ENCODE measurements at regions not wholly inside any gene's neighbourhood (a gene's known extent, or its start where the extent isn't known, plus 50 kb on each side); places are given as distances from the start of the nearest gene placed in this dataset.

DNA sequence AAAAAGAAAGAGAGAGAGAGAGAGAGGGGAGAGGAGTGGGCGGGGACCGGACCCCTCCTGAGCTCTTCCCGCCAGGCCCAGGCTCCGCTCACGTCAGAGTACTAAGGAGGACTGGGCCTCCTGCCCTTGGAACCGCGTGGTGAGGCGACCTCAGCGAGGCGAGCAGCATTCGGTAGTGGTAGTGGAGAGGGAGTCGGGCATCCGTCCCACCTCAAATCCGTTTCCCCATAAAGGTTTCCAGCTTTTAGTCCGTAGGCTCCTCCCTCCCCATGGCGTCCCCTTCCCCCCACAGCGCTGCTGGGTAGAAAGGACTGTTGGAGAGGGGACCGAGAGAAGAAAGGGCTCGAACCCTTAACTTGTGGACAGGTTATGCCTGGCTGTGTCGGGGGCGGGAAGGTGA, 124.4 kb upstream of the BARHL2 start:
- Histone ChIP-seq H3K79me2 (ENCODE audit: low read length) (no peaks in the 10 kb centered on the region), H3K4me3 (ENCODE audit: low read length) (no peak overlapping the region), H3K27ac (ENCODE audit: low read length) (no peak overlapping the region), H3K9ac (ENCODE audit: low read length) (no peak overlapping the region), H3K4me1 (ENCODE audit: low read length) (no peaks in the 10 kb centered on the region), H3K9me3 (ENCODE audit: low read length) (no peaks in the 10 kb centered on the region), H3K9me2 (replicated peaks; ENCODE audit: insufficient read depth, low read length) (no peaks in the 10 kb centered on the region), H3K4me2 (ENCODE audit: low read depth, low read length, poor library complexity, severe bottlenecking) (no peak overlapping the region), H2AFZ (ENCODE audit: low read length) (no peak overlapping the region), H3K27me3 (ENCODE audit: low read length) (no peaks in the 10 kb centered on the region), H4K20me1 (ENCODE audit: insufficient read depth, low read depth, low read length) (no peaks in the 10 kb centered on the region), H3K36me3 (ENCODE audit: insufficient read depth, low read length) (no peaks in the 10 kb centered on the region)
- DNase-seq, result no peak

DNA sequence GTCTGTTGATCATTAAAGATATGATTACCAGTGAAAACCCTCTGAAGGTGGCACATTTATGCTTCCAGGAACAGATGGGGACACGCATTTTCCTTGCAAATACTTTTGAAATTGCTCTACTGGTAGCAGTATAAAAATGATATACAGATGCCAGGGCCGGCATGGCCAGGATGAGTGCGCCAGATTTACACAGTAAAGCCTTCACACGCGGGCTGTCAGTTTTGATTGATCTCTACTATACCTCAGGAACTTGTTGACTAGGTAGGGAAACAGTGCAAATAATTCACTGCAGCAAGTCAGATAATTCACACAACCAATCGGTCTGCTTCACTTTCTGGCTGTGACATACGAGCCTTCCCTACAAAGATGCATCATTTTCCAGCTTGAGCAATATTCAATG, 123.2 kb upstream of the BARHL2 start:
- H3K4me1 ChIP-seq (ENCODE audit: low read length), result no peaks in the 10 kb centered on the region
- no peaks in the 10 kb centered on the region for H3K9me2 ChIP-seq (replicated peaks; ENCODE audit: insufficient read depth, low read length)
- no peaks in the 10 kb centered on the region for H3K9me3 ChIP-seq (ENCODE audit: low read length)
- no peak overlapping the region for H3K4me2 ChIP-seq (ENCODE audit: low read depth, low read length, poor library complexity, severe bottlenecking)
- no peak overlapping the region for H3K27ac ChIP-seq (ENCODE audit: low read length)
- H3K79me2 ChIP-seq (ENCODE audit: low read length), result no peaks in the 10 kb centered on the region
- no peak overlapping the region for H3K9ac ChIP-seq (ENCODE audit: low read length)
- DNase-seq, result no peak
- H3K36me3 ChIP-seq (ENCODE audit: insufficient read depth, low read length), result no peaks in the 10 kb centered on the region
- no peak overlapping the region for H2AFZ ChIP-seq (ENCODE audit: low read length)
- H3K4me3 ChIP-seq (ENCODE audit: low read length), result no peak overlapping the region
- no peaks in the 10 kb centered on the region for H3K27me3 ChIP-seq (ENCODE audit: low read length)
- no peaks in the 10 kb centered on the region for H4K20me1 ChIP-seq (ENCODE audit: insufficient read depth, low read depth, low read length)

DNA sequence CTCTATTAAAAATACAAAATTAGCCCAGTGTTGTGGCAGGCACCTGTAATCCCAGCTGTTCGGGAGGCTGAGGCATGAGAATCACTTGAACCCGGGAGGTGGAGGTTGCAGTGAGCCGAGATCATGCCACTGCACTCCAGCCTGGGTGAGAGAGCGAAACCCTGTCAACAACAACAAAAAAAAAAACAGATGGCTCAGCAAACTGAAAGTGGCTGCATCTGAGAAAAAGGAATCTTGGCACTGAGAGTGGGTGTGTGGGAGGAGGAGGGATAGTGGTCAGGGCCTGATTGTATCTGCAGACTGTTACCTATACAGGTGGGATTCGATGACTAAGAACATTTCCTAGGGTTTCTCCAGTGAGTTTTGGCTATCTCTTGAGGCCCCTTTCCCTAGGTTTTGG, 122.2 kb upstream of the BARHL2 start:
- H3K27ac ChIP-seq (ENCODE audit: low read length), result no peak overlapping the region

DNA sequence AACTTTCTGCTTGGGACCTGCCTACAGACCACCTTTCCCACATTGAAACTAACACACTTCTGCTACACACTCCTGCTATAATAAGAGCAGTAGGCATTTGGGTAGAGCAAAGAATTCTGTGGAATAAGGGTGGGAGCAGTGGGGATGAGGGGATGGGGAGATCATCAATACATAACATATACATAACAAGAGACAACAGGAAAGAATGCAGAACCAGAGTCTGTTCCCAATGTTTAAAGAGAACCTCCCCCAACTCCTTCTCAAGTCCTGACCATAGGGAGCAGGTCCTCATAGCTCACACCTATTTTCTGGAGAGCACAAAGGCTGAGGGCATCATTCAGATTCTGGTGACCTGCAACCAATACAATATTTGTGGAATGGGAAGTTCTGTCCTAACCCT, 121.6 kb upstream of the BARHL2 start:
- DNase-seq, result no peak
- Histone ChIP-seq H3K36me3 (ENCODE audit: insufficient read depth, low read length) (no peaks in the 10 kb centered on the region), H3K27me3 (ENCODE audit: low read length) (no peaks in the 10 kb centered on the region), H3K9me2 (replicated peaks; ENCODE audit: insufficient read depth, low read length) (no peaks in the 10 kb centered on the region), H2AFZ (ENCODE audit: low read length) (no peak overlapping the region), H3K9me3 (ENCODE audit: low read length) (no peaks in the 10 kb centered on the region), H3K4me3 (ENCODE audit: low read length) (no peak overlapping the region), H3K79me2 (ENCODE audit: low read length) (no peaks in the 10 kb centered on the region), H3K4me1 (ENCODE audit: low read length) (no peaks in the 10 kb centered on the region), H3K9ac (ENCODE audit: low read length) (no peak overlapping the region), H3K27ac (ENCODE audit: low read length) (no peak overlapping the region), H4K20me1 (ENCODE audit: insufficient read depth, low read depth, low read length) (no peaks in the 10 kb centered on the region), H3K4me2 (ENCODE audit: low read depth, low read length, poor library complexity, severe bottlenecking) (no peak overlapping the region)

More for the DNA sequence above, 122.2 kb upstream of the BARHL2 start:
- no peaks in the 10 kb centered on the region for H3K9me3 ChIP-seq (ENCODE audit: low read length)
- H3K4me1 ChIP-seq (ENCODE audit: low read length), result no peaks in the 10 kb centered on the region
- no peak for DNase-seq
- no peak overlapping the region for H3K4me2 ChIP-seq (ENCODE audit: low read depth, low read length, poor library complexity, severe bottlenecking)
- no peaks in the 10 kb centered on the region for H3K9me2 ChIP-seq (replicated peaks; ENCODE audit: insufficient read depth, low read length)
- no peaks in the 10 kb centered on the region for H3K27me3 ChIP-seq (ENCODE audit: low read length)
- no peaks in the 10 kb centered on the region for H3K79me2 ChIP-seq (ENCODE audit: low read length)
- no peaks in the 10 kb centered on the region for H4K20me1 ChIP-seq (ENCODE audit: insufficient read depth, low read depth, low read length)
- H2AFZ ChIP-seq (ENCODE audit: low read length), result no peak overlapping the region
- no peak overlapping the region for H3K4me3 ChIP-seq (ENCODE audit: low read length)
- H3K9ac ChIP-seq (ENCODE audit: low read length), result no peak overlapping the region
- no peaks in the 10 kb centered on the region for H3K36me3 ChIP-seq (ENCODE audit: insufficient read depth, low read length)

DNA sequence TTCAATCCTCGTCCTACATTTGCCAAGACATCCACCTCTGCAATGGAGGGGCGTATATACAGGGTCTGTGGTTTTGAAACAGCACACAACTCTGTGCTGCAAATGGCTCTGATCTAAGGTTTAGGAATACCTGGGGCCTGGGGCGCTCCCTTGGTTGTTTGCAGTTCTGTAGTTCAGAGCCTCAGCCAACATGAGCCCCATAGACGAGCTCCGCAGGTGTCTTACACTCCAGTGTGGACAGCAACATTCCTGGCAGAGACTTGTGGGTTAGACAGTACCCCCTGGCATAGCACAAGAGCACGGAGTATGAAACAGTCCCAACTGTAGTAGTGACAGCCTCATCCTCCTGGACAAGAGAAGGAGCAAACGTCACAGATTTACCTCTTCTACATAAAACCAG, 120.3 kb upstream of the BARHL2 start:
- no peak overlapping the region for H3K4me3 ChIP-seq (ENCODE audit: low read length)
- H3K79me2 ChIP-seq (ENCODE audit: low read length), result no peaks in the 10 kb centered on the region
- H3K9me2 ChIP-seq (replicated peaks; ENCODE audit: insufficient read depth, low read length), result no peaks in the 10 kb centered on the region
- no peaks in the 10 kb centered on the region for H3K9me3 ChIP-seq (ENCODE audit: low read length)
- no peak for DNase-seq
- H3K27me3 ChIP-seq (ENCODE audit: low read length), result no peaks in the 10 kb centered on the region
- no peak overlapping the region for H3K27ac ChIP-seq (ENCODE audit: low read length)
- H3K36me3 ChIP-seq (ENCODE audit: insufficient read depth, low read length), result no peaks in the 10 kb centered on the region
- no peak overlapping the region for H3K4me2 ChIP-seq (ENCODE audit: low read depth, low read length, poor library complexity, severe bottlenecking)
- no peaks in the 10 kb centered on the region for H3K4me1 ChIP-seq (ENCODE audit: low read length)
- no peak overlapping the region for H3K9ac ChIP-seq (ENCODE audit: low read length)
- no peaks in the 10 kb centered on the region for H4K20me1 ChIP-seq (ENCODE audit: insufficient read depth, low read depth, low read length)
- H2AFZ ChIP-seq (ENCODE audit: low read length), result no peak overlapping the region

DNA sequence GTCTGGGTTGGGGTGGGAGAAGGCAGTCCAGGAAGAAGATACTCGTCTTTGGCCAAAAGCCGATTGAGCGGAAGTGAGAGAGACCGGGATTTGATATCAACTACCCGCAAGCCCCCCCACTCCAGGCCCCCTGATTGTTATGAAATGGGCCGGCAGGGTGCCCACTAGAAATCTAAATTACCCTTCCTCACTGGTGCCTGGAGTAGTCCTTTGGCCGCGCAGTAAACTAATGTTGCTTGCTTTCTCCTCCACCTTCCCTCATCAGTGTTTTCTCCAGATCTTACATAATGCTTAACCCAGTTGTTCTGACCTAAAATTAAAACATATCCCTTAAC, 119.2 kb upstream of the BARHL2 start:
- Histone ChIP-seq H3K27ac (ENCODE audit: low read length) (no peak overlapping the region), H3K36me3 (ENCODE audit: insufficient read depth, low read length) (no peaks in the 10 kb centered on the region), H3K27me3 (ENCODE audit: low read length) (no peaks in the 10 kb centered on the region), H3K9me2 (replicated peaks; ENCODE audit: insufficient read depth, low read length) (no peaks in the 10 kb centered on the region), H3K9ac (ENCODE audit: low read length) (no peak overlapping the region), H3K4me1 (ENCODE audit: low read length) (no peaks in the 10 kb centered on the region), H3K4me3 (ENCODE audit: low read length) (no peak overlapping the region), H3K9me3 (ENCODE audit: low read length) (no peaks in the 10 kb centered on the region), H3K79me2 (ENCODE audit: low read length) (no peaks in the 10 kb centered on the region), H4K20me1 (ENCODE audit: insufficient read depth, low read depth, low read length) (no peaks in the 10 kb centered on the region), H2AFZ (ENCODE audit: low read length) (no peak overlapping the region), H3K4me2 (ENCODE audit: low read depth, low read length, poor library complexity, severe bottlenecking) (no peak overlapping the region)
- DNase-seq, result no peak

DNA sequence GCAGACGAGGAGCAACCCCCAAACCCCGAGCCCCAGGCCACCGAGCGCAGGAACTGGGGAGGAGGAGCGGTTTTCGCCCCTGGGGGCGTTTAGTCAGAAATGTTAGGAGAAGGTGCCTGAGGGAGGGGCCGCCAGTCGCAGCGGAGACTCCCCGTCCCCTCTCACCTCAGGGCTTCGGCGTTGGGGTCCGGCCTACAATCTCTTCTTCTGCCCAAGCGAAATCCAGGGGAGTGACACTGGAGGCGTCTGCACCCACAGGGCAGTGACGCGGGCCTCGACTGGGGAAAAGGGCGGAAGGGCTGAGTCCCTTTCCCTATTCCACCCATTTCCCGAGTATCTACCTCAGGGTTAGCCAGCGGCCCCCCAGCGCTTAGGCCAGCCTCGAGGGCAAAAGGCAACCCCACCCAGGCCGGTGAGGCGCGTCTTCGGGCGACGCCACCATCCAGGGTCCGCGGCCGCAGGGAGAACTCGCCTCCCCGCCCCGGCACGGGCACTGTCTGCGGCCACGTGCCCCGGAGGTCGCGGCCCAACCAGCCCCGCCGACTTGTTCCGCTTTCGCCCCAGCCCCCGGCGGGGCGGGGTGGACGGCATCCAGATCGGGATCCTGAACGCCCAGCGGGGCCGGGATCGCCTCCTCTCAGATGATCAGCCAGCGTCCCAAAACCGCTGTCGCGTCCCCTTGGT, 118.7 kb upstream of the BARHL2 start:
- H3K9ac ChIP-seq (ENCODE audit: low read length), result no peak overlapping the region
- H3K27me3 ChIP-seq (ENCODE audit: low read length), result no peaks in the 10 kb centered on the region
- no peaks in the 10 kb centered on the region for H3K4me1 ChIP-seq (ENCODE audit: low read length)
- no peak for DNase-seq
- H3K9me2 ChIP-seq (replicated peaks; ENCODE audit: insufficient read depth, low read length), result no peaks in the 10 kb centered on the region
- no peaks in the 10 kb centered on the region for H3K79me2 ChIP-seq (ENCODE audit: low read length)
- H3K4me2 ChIP-seq (ENCODE audit: low read depth, low read length, poor library complexity, severe bottlenecking), result no peak overlapping the region
- no peaks in the 10 kb centered on the region for H3K36me3 ChIP-seq (ENCODE audit: insufficient read depth, low read length)
- no peak overlapping the region for H3K27ac ChIP-seq (ENCODE audit: low read length)
- H3K4me3 ChIP-seq (ENCODE audit: low read length), result no peak overlapping the region
- H2AFZ ChIP-seq (ENCODE audit: low read length), result no peak overlapping the region
- no peaks in the 10 kb centered on the region for H3K9me3 ChIP-seq (ENCODE audit: low read length)
- H4K20me1 ChIP-seq (ENCODE audit: insufficient read depth, low read depth, low read length), result no peaks in the 10 kb centered on the region

DNA sequence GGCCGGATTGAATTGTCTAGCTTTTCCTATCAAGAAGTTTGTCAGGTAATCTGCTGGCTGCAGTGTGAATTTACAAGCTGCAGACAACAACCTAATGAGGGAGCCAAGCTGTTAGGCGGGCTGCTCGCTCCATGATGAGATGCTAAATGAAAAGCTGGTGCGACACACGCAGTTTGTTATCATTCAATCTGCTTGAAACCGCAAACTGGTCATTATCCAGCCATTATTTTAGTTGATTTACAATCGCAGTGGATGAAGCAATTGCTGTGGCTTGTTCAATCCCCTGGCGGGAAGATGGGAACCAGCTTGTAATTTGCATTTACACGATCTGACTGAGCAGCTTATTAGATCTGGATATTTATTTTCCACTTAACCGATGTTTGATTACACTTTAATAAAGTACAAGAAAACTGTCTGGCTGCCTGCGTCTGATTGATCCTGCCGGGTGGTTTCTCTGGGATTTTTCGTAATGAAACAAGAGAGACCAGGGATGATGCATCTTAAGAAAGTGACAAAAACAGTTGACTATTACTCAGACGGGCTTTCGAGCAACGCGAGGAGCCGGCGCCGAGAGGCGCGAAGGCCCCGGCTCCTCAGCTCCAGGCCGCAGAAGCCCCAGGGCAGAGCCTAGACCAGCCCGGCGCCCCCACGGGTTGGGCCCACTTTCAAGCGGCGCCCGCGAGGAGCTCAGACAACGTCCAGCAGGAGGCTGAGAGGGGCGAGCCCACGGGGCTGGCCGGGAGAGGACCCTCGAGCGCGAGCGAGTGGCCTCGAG, 118.0 kb upstream of the BARHL2 start:
- no peak overlapping the region for H2AFZ ChIP-seq (ENCODE audit: low read length)
- H3K36me3 ChIP-seq (ENCODE audit: insufficient read depth, low read length), result no peaks in the 10 kb centered on the region
- H4K20me1 ChIP-seq (ENCODE audit: insufficient read depth, low read depth, low read length), result no peaks in the 10 kb centered on the region
- H3K9me3 ChIP-seq (ENCODE audit: low read length), result no peaks in the 10 kb centered on the region
- no peak overlapping the region for H3K9ac ChIP-seq (ENCODE audit: low read length)
- no peaks in the 10 kb centered on the region for H3K27me3 ChIP-seq (ENCODE audit: low read length)
- DNase-seq, result no peak
- H3K9me2 ChIP-seq (replicated peaks; ENCODE audit: insufficient read depth, low read length), result no peaks in the 10 kb centered on the region
- no peak overlapping the region for H3K27ac ChIP-seq (ENCODE audit: low read length)
- H3K4me3 ChIP-seq (ENCODE audit: low read length), result no peak overlapping the region
- no peak overlapping the region for H3K4me2 ChIP-seq (ENCODE audit: low read depth, low read length, poor library complexity, severe bottlenecking)
- no peaks in the 10 kb centered on the region for H3K4me1 ChIP-seq (ENCODE audit: low read length)
- H3K79me2 ChIP-seq (ENCODE audit: low read length), result no peaks in the 10 kb centered on the region

All from Karpas-422 (cell line).